GM13976 (cell line): ENCODE measurements at regions not wholly inside any gene's neighbourhood (a gene's known extent, or its start where the extent isn't known, plus 50 kb on each side); places are given as distances from the start of the nearest gene placed in this dataset.

Experiments used
- DNase-seq: peaks from one replicate; pipeline ENCODE4 v3.0.0; 2012; ENCODE audit warnings: low spot score
- CTCF ChIP-seq: IDR thresholded peaks from 2 replicates; pipeline ENCODE4 v1.5.1; 2012; ENCODE audit warnings: borderline replicate concordance, mild to moderate bottlenecking; ENCODE audit not compliant: insufficient read depth; ENCODE audit errors: extremely low read depth, missing control alignments, control extremely low read depth
- in situ Hi-C: fragments of 300-500 bp; cut with MboI; formaldehyde crosslinking; loops from one replicate; pipeline ENCODE4 v1.12.0; 2022; ENCODE audit warnings: low sequenced_read_pairs, mixed read lengths, inconsistent platforms; ENCODE audit not compliant: unreplicated experiment

- no peak for DNase-seq
- in situ Hi-C loops: no loop called here
Observed at GRCh38 chr1:115413621-115414020, 75.6 kb upstream of the NGF start.

GRCh38 chr1:115413208-115413607 lies 75.2 kb upstream of the NGF start:
- in situ Hi-C loops: no loop called here
- TF ChIP-seq CTCF: no peak
- no peak for DNase-seq

More at GRCh38 chr1:115413621-115414020, 75.6 kb upstream of the NGF start:
- TF ChIP-seq CTCF: no peak

GRCh38 chr1:115412733-115413132 lies 74.7 kb upstream of the NGF start:
- in situ Hi-C loops: no loop called here
- no peak for DNase-seq
- no peak for TF ChIP-seq CTCF

- in situ Hi-C loops: no loop called here
- DNase-seq: no peak
- TF ChIP-seq CTCF: no peak
Observed at GRCh38 chr1:115412286-115412685, 74.2 kb upstream of the NGF start.

- in situ Hi-C loops: no loop called here
- TF ChIP-seq CTCF: no peak
- no peak for DNase-seq
Observed at GRCh38 chr1:115411371-115412063, 73.5 kb upstream of the NGF start.

GRCh38 chr1:115409094-115410015 lies 71.3 kb upstream of the NGF start:
- in situ Hi-C loops: no loop called here
- DNase-seq: no peak
- TF ChIP-seq CTCF: no peak
